Activated T-cell treated with anti-CD3 and anti-CD28 coated beads, Interleukin-2, amount 50 U/mL, for 48 hours (primary cell): ENCODE measurements at regions not wholly inside any gene's neighbourhood (a gene's known extent, or its start where the extent isn't known, plus 50 kb on each side); places are given as distances from the start of the nearest gene placed in this dataset.

Experiments used
- DNase-seq, 2 experiments: peaks; one replicate each; pipeline ENCODE4 v3.0.0-alpha.2; 2020

DNA sequence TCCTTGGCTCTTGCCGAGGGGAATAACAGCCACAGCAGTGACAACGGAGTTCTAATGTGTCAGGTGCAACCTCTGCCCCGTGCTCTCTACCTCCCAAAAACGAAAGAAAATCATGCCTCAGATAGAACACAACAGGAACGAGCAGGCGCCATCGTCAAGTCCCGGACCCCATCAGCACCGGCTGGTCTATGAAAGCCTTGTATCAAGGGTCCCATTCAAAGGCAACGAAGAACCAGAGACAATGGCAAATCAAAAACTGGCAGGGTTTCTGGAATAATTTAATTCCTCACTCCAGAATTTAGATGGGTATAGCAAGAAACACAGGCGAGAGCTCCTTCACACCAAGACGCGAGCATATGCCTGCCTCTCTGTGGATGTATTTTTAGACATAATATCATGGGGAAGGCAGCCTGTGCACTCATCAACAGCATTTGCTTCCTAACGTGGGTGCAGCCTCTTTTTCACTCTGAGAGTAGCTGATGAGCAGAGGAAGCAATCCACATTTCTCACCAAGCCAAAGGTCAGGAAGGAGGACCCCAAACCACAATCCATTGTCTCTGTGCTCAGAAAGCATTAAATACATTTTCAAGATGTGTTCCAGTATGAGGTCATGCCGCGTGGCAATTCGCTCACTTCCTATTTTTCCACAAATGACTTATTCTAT is 193.4 kb upstream of the BLID start:
- DNase-seq: no peak

DNA sequence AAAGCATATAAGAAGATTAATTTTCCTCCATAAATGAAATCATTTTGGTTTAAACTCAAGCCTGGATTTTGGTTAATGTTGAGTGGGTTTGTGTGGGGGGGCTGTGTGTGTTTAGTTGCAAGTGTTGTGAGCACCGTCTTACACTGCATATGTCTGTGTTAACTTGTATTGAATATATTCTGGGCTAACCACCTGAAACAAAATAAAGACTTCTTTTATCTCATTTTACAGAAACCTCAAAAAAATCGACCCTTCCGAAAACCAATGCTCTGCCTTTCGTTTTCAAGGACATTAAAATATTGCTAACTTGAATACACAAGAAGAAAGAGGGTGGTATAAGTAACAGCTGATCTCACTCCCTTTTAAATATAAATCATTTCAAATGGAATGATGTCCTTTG is 192.2 kb upstream of the BLID start:
- no peak for DNase-seq

- no peak for DNase-seq
Observed at GRCh38 chr11:122307476-122308035, 191.5 kb upstream of the BLID start.

GRCh38 chr11:122306831-122307391 is 190.9 kb upstream of the BLID start:
- no peak for DNase-seq

DNA sequence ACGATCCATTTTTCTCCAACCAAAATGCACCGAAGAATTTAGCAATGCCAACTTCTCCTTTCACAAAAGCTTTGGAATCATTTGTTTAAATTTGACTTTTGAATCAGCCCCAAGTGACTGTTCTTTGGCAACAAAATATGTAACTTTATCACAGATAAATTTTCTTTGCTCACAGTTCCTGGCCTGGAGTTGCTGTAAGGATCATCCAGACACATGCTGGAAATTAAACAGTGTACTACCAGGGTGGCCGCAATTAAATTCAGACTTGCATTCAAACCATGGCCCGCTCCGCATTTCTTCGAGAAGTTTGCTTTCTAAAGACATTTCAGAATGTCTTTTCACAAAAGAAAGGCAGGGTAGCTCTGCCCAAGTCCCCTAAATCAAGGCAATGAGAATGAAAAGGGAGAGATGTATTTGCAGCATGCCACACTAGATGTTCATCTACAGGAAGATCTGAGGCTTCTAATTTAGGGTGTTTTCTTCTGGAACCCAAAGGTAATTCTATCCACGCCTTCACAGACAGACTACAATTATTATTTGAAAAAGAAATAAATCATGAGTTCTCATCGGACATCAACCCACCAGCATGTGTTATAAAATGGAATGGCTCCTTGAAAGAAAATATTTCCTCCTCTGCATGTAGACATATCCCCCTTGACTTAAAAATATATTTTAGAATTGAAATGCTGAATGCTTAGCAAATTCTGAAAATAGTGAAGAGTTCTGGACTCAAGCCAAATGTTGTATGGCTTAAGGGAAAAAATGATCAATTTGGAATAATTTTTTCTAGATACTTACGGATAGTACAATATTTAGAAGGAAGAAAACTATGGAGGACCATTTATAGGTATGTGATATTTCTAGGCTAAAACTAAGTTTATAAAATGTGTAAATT is 189.7 kb upstream of the BLID start:
- no peak for DNase-seq

GRCh38 chr11:122304973-122305372 is 189.0 kb upstream of the BLID start:
- no peak for DNase-seq

DNA sequence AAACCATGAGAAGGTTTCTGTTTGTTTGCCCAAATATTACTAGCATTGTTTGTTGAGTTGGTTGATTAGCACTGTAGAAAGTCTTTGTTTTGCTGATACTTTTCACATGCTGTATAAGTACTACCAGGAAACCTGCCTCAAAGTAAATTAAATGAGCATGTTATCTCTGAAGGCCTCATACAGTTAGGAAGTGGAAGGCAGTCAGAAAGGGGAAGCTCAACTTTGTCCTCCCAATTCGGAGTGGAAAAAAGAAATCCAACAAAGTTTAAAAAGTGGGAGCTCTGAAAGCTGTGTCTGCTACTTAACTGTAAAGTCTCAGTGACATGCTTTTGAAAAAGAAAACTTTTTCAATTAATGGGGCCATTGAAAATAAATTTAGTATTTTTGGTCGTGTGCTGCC is 188.3 kb upstream of the BLID start:
- no peak for DNase-seq

DNA sequence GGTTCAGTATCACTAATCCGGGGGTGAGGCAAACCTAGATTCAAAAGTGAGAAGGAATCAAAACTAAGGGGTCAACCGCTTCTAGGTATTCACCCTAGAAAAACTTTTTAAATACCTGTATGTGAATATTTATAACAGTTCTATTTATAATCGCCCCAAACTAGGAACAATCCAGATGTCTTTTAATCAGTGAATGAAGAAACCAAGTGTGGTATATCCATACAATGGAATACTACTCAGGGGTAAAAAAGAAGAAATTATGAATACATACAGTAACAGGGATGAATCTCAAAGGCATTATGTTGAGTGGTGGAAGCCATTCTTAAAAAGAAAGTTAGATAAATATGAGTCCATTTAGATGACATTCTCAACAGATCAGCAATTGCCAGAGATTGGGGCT is 178.0 kb upstream of the BLID start:
- no peak for DNase-seq

DNA sequence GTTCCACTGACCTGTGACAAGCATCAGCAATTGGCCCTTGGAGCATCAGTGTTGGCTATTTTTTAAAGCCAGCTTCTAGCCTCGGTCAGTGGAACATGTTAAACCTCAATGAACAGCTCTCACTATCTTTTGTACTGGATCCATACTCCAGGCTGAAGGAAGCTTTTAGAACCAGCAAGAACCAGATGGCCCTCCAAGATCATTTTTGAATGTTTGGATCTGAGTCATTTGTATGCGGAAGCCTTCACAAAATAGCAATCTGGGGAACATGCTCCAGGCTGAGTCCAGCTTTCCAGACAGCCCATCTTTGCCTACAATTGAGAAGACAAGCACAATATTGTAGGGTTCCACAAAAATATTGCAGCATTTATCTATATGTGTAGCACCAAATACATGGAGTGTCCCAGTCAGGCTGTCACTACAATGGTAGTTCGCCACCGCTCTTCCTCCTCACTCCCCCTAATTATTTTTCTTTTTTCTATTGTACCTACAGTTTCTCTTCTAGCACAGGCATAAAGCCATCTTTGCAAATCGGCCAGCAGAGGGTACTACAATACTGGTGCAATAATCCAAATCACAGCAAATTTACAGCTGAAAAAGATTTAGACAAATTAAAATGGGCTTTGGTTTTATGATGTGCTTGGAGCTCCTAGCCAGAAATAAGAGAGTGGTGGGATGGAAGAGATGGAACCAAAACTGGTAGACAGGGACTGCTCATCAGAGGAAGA is 177.4 kb upstream of the BLID start:
- DNase-seq: no peak

DNA sequence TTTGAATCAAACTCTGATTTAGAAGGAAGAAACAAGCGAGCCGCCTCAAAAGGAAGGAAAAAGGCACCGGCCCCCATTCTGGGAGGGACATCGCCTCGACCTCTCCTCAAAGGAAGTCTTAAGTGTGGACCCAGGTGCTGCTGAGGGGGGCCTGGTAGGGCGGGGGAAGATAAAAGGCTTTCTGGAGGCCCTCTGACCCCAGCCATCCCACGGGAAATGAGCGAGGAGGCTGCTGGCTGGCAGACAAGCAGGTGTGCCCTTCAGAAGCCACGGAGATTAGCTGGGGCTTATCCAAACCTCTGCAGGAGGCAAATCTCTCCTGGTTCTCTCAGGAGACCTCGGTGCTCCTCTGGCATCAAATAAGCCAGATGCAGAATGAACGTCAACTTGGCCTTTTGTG is 171.4 kb upstream of the BLID start:
- DNase-seq: no peak

- no peak for DNase-seq
Observed at GRCh38 chr11:122285070-122285988, 169.3 kb upstream of the BLID start.

DNA sequence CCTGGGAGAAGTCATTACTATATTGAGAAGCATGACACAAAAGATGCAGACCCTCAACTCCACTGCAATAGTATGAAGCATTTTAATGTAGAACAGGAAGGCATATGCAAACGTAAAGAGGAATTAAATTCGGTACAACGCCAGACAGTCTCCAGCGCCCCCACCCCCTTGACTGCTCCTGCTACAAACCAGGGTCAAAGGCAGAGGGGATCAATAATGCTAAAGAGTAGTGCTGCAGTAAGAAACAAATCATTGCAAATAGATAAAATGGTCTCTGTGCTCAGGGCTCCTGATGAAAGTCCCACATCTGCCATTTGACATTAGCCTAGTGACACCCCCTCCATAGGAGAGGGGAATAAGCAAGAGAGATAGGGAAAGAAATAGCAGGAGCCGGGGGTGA is 164.9 kb upstream of the BLID start:
- DNase-seq: no peak

DNA sequence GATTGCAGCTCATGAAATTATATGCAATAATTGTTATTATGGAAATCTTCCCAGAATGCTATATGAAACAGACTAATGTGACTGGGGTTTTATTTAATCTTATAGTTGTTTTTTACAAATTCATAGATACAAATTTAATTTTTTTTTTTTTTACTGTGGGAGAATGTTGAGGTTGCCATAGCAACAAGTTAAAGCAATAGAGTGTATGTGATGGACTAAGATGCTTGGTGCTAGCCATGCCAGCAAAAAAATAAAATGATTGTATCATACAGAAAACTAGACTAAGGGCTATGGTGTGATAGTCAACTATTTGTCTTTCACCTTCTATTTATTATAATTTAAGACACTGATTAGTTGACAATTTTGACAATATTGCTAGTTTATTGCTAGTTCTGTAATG is 163.2 kb upstream of the BLID start:
- DNase-seq: no peak

GRCh38 chr11:122277493-122277892 is 161.5 kb upstream of the BLID start:
- DNase-seq: no peak

GRCh38 chr11:122276221-122276620 is 160.2 kb upstream of the BLID start:
- no peak for DNase-seq

GRCh38 chr11:122275508-122275907 is 159.5 kb upstream of the BLID start:
- no peak for DNase-seq

DNA sequence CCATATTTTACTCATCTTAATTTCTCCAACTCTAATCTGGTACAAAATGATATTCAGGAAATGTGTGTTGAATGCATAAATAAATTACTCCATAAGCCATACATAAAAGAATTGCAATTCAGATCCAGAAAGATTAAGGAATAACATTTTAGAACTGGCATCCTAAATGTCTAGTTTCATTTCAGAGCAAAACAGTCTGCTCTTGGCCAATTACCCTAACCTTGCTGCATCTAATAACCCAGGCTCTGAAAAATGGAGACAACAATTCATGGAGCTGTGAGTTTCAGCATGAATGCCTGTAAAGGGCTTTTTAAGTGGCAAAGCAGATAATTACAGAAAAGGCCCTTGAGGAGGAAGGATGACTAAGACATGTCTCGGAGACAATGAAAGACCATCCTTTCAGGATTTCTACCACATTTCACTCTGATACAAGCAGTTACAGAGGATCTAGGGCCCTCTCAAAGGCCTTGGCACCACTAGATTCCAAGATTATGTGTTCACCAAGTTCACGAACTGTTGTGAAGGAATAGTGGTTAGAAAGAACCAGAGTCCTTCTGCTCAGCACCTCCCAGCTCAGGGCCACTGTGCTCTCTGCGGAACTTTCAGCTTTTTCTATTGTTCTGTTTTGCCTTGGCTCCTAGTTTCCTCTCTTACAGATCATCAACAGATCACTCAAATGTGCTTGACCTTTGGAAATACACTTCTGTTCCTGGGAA is 157.6 kb upstream of the BLID start:
- no peak for DNase-seq

DNA sequence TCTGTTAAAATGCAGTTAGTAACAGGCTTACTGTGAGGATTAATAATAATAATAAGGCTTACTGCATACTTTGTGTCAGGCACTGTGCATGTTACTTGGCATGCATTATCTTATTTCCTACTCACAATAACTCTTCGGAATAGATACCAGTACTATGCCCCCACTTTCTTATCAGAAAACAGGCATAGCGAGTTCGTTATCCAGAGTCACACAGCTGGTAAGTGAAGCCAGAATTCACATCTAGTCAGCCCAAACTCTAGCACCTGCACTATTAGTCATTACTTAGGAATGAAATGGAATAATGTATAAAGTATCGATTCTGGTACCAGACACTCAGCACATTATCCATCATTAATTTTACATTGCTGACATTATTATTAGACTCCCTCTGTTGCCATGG is 155.7 kb upstream of the BLID start:
- no peak for DNase-seq

- no peak for DNase-seq
Observed at GRCh38 chr11:122271137-122271536, 155.1 kb upstream of the BLID start.

GRCh38 chr11:122270535-122270934 is 154.5 kb upstream of the BLID start:
- no peak for DNase-seq

- DNase-seq: no peak
Observed at GRCh38 chr11:122269824-122270223, 153.8 kb upstream of the BLID start.
